CD4-positive, alpha-beta T cell (primary cell): ENCODE measurements at regions not wholly inside any gene's neighbourhood (a gene's known extent, or its start where the extent isn't known, plus 50 kb on each side); places are given as distances from the start of the nearest gene placed in this dataset.

ENCODE experiments used
- ATAC-seq: fragments of 200-7000 bp; cut with Tn5 transposase; one replicate; pipeline ENCODE4 v1.10.0; 2022; ENCODE audit warnings: mild to moderate bottlenecking; ENCODE audit not compliant: poor library complexity
- CTCF ChIA-PET: fragments of 350-600 bp; sonication (Branson Sonifier 250); formaldehyde crosslinking; loops from one replicate; lab custom pipeline; 2021; ENCODE audit warnings: antibody characterized with exemption, inconsistent platforms; lab: Charles Lee
- POLR2A ChIA-PET: fragments of 350-600 bp; sonication (Branson Sonifier 250); formaldehyde crosslinking; loops from one replicate; lab custom pipeline; 2021; ENCODE audit warnings: antibody characterized with exemption, inconsistent platforms; lab: Charles Lee
- DNase-seq, 14 experiments: peaks; one replicate each; pipeline ENCODE4 v3.0.0-alpha.2; 2013 to 2020; ENCODE audit warnings: mixed read lengths in 2 of 14
- H3K27ac ChIP-seq, 2 donors: one replicate each; pipeline versions ENCODE4 v1.5.1 to v1.7.0; 2013; ENCODE audit warnings: low read length in 2 of 2, low read depth in 1 of 2, mild to moderate bottlenecking in 1 of 2
- H3K27me3 ChIP-seq, 2 experiments: 1 replicate in 1 of 2; 2 replicates in 1 of 2; pipeline versions ENCODE4 v1.6.1 to v1.7.0; 2013; ENCODE audit warnings: low read length in 2 of 2, control low read depth in 1 of 2, mild to moderate bottlenecking in 1 of 2, moderate library complexity in 1 of 2; ENCODE audit not compliant: insufficient read depth in 2 of 2, control insufficient read depth in 1 of 2
- H3K36me3 ChIP-seq: one replicate; pipeline ENCODE4 v1.6.1; 2013; ENCODE audit warnings: low read length, control low read depth; ENCODE audit not compliant: insufficient read depth
- H3K4me1 ChIP-seq: one replicate; pipeline ENCODE4 v1.6.1; 2013; ENCODE audit warnings: low read length, control low read depth; ENCODE audit not compliant: insufficient read depth
- H3K4me3 ChIP-seq: one replicate; pipeline ENCODE4 v1.5.1; 2013; ENCODE audit warnings: mild to moderate bottlenecking, low read length, moderate library complexity
- H3K9me3 ChIP-seq, 2 experiments: 1 replicate in 1 of 2; 2 replicates in 1 of 2; pipeline versions ENCODE4 v1.6.1 to v1.7.0; 2013; ENCODE audit warnings: low read length in 2 of 2, mild to moderate bottlenecking in 2 of 2, control low read depth in 1 of 2, moderate library complexity in 1 of 2; ENCODE audit not compliant: control insufficient read depth in 1 of 2, insufficient read depth in 1 of 2
- H3K27ac Mint-ChIP-seq: one replicate; pipeline ENCODE4 v1.8.0; 2020; ENCODE audit warnings: mixed read lengths
- H3K27me3 Mint-ChIP-seq: one replicate; pipeline ENCODE4 v1.8.0; 2021; ENCODE audit warnings: mixed read lengths
- H3K36me3 Mint-ChIP-seq: one replicate; pipeline ENCODE4 v1.8.0; 2021; ENCODE audit warnings: low read depth, mixed read lengths
- H3K4me1 Mint-ChIP-seq: one replicate; pipeline ENCODE4 v1.8.0; 2021; ENCODE audit warnings: low read depth, mixed read lengths
- H3K4me3 Mint-ChIP-seq: one replicate; pipeline ENCODE4 v1.8.0; 2020; ENCODE audit warnings: mild to moderate bottlenecking, mixed read lengths
- H3K9me3 Mint-ChIP-seq: one replicate; pipeline ENCODE4 v1.8.0; 2020; ENCODE audit warnings: mixed read lengths
- CTCF ChIP-seq: fragments of 200-600 bp; IDR thresholded peaks from one replicate; pipeline ENCODE4 v1.8.0; 2022; ENCODE audit warnings: antibody characterized with exemption, mild to moderate bottlenecking
- intact Hi-C, 2 experiments: fragments of 100-400 bp; cut with DNase I in 1 of 2; cut with micrococcal nuclease in 1 of 2; formaldehyde crosslinking; loops; one replicate each; pipeline versions ENCODE4 v1.15.1 to v1.9.0; 2023 to 2025; cut with DNase I, micrococcal nuclease

- ATAC-seq, result no peak
- Mint-ChIP-seq H3K27me3 (no peaks in the 10 kb centered on the region), H3K9me3 (no peaks in the 10 kb centered on the region), H3K4me1 (no peaks in the 10 kb centered on the region), H3K27ac (no peak overlapping the region), H3K36me3 (no peaks in the 10 kb centered on the region), H3K4me3 (no peak overlapping the region)
- TF ChIP-seq CTCF, result no peak
- no peak for DNase-seq
- Histone ChIP-seq H3K27me3 (no peaks in the 10 kb centered on the region), H3K4me1 (no peaks in the 10 kb centered on the region), H3K27ac (no peak overlapping the region), H3K9me3 (no peaks in the 10 kb centered on the region), H3K4me3 (no peak overlapping the region), H3K36me3 (no peaks in the 10 kb centered on the region)
- POLR2A ChIA-PET, result no interaction called here
- CTCF ChIA-PET, result no interaction called here
- intact Hi-C loops, result no loop called here
Measured at GRCh38 chr3:176661432-176661964, 535.8 kb downstream of the TBL1XR1 start.

GRCh38 chr3:176655404-176656094 is 541.7 kb downstream of the TBL1XR1 start:
- Mint-ChIP-seq H3K27ac (no peak overlapping the region), H3K9me3 (no peaks in the 10 kb centered on the region), H3K4me3 (no peak overlapping the region), H3K27me3 (no peaks in the 10 kb centered on the region), H3K36me3 (no peaks in the 10 kb centered on the region), H3K4me1 (no peaks in the 10 kb centered on the region)
- POLR2A ChIA-PET, result no interaction called here
- Histone ChIP-seq H3K4me1 (no peaks in the 10 kb centered on the region), H3K9me3 (no peaks in the 10 kb centered on the region), H3K27me3 (no peaks in the 10 kb centered on the region), H3K4me3 (no peak overlapping the region), H3K36me3 (no peaks in the 10 kb centered on the region), H3K27ac (no peak overlapping the region)
- no peak for DNase-seq
- intact Hi-C loops, result no loop called here
- TF ChIP-seq CTCF, result no peak
- CTCF ChIA-PET, result no interaction called here
- no peak for ATAC-seq

GRCh38 chr3:176651622-176652021 is 545.7 kb downstream of the TBL1XR1 start:
- Histone ChIP-seq H3K27me3 (no peaks in the 10 kb centered on the region), H3K36me3 (no peaks in the 10 kb centered on the region), H3K4me3 (no peak overlapping the region), H3K4me1 (no peaks in the 10 kb centered on the region), H3K27ac (no peak overlapping the region), H3K9me3 (no peaks in the 10 kb centered on the region)
- Mint-ChIP-seq H3K27me3 (no peaks in the 10 kb centered on the region), H3K36me3 (no peaks in the 10 kb centered on the region), H3K4me3 (no peak overlapping the region), H3K4me1 (no peaks in the 10 kb centered on the region), H3K9me3 (no peaks in the 10 kb centered on the region), H3K27ac (no peak overlapping the region)
- no peak for TF ChIP-seq CTCF
- ATAC-seq (no peak), DNase-seq (no peak)
- ChIA-PET CTCF (no interaction called here), POLR2A (no interaction called here)
- intact Hi-C loops, result no loop called here
